Loucy (cell line): ENCODE measurements at regions not wholly inside any gene's neighbourhood (a gene's known extent, or its start where the extent isn't known, plus 50 kb on each side); places are given as distances from the start of the nearest gene placed in this dataset.

Experiments
- CTCF ChIP-seq: fragments of 200-600 bp; sonication (generic); conservative IDR thresholded peaks from 2 replicates; pipeline ENCODE4 v1.5.1; 2014; ENCODE audit warnings: mild to moderate bottlenecking, antibody characterized with exemption, low read length
- EZH2phosphoT487 ChIP-seq: fragments of 200-600 bp; IDR thresholded peaks from 2 replicates; pipeline ENCODE4 v1.6.1; 2018; ENCODE audit warnings: antibody characterized with exemption, mild to moderate bottlenecking, moderate library complexity, borderline replicate concordance

GRCh38 chrX:10089378-10089795 lies 67.4 kb upstream of the CLCN4 start:
- TF ChIP-seq CTCF (no peak), EZH2phosphoT487 (no peak)
